SK-N-DZ (cell line): ENCODE measurements at regions not wholly inside any gene's neighbourhood (a gene's known extent, or its start where the extent isn't known, plus 50 kb on each side); places are given as distances from the start of the nearest gene placed in this dataset.
A peak's percentile ranks its signal among the peaks of the same experiment; 100 is the strongest.
"Not testable (repeated sequence)": the region's sequence is repeated elsewhere in the genome, so short reads cannot be mapped to it uniquely, and the experiment has no call there.

Experiments
- DNase-seq: peaks from one replicate; pipeline ENCODE4 v3.0.0-alpha.2; 2015; ENCODE audit warnings: low spot score

- DNase-seq: peak; percentile 72
These were observed 110.9 kb downstream of the FHIP1A start for GRCh38 chr4:151519728-151520415.

- DNase-seq: peak; percentile 45
These were observed 114.0 kb downstream of the FHIP1A start for GRCh38 chr4:151522866-151523519.

GRCh38 chr4:151524610-151525009, 115.6 kb downstream of the FHIP1A start:
- peak; percentile 11 for DNase-seq

GRCh38 chr4:151526489-151526888, 117.5 kb downstream of the FHIP1A start:
- not testable (repeated sequence) for DNase-seq

GRCh38 chr4:151527699-151528098, 118.7 kb downstream of the FHIP1A start:
- no peak for DNase-seq

- no peak for DNase-seq
These were observed 120.2 kb downstream of the FHIP1A start for GRCh38 chr4:151529187-151529586.

GRCh38 chr4:151530230-151530629, 121.3 kb downstream of the FHIP1A start:
- no peak for DNase-seq

- DNase-seq: no peak
These were observed 121.8 kb downstream of the FHIP1A start for GRCh38 chr4:151530783-151531182.

- no peak for DNase-seq
These were observed 123.2 kb downstream of the FHIP1A start for GRCh38 chr4:151532001-151532708.

GRCh38 chr4:151534195-151534594, 125.2 kb downstream of the FHIP1A start:
- no peak for DNase-seq

- DNase-seq: no peak
These were observed 126.4 kb downstream of the FHIP1A start for GRCh38 chr4:151535366-151535765.

GRCh38 chr4:151537687-151538086, 128.7 kb downstream of the FHIP1A start:
- no peak for DNase-seq

GRCh38 chr4:151538963-151539362, 130.0 kb downstream of the FHIP1A start:
- DNase-seq: no peak

GRCh38 chr4:151540728-151541388, 131.9 kb downstream of the FHIP1A start:
- peak; percentile 43 for DNase-seq

- peak; percentile 94 for DNase-seq
These were observed 132.6 kb downstream of the FHIP1A start for GRCh38 chr4:151541389-151542071.

- DNase-seq: no peak
These were observed 139.7 kb downstream of the FHIP1A start for GRCh38 chr4:151548708-151549107.

GRCh38 chr4:151549378-151549777, 140.4 kb downstream of the FHIP1A start:
- not testable (repeated sequence) for DNase-seq

GRCh38 chr4:151553874-151554273, 144.9 kb downstream of the FHIP1A start:
- DNase-seq: no peak

- DNase-seq: no peak
These were observed 146.4 kb downstream of the FHIP1A start for GRCh38 chr4:151555151-151555945.

GRCh38 chr4:151558496-151559113, 149.6 kb downstream of the FHIP1A start:
- no peak for DNase-seq
